Peyer's patch (tissue), 4 donors: ENCODE measurements at regions not wholly inside any gene's neighbourhood (a gene's known extent, or its start where the extent isn't known, plus 50 kb on each side); places are given as distances from the start of the nearest gene placed in this dataset.

Experiments
- DNase-seq, 3 donors: peaks; one replicate each; pipeline ENCODE4 v3.0.0-alpha.2; 2017 to 2019
- H3K27ac ChIP-seq, 4 donors: fragments of 200-600 bp; sonication (generic); one replicate each; pipeline ENCODE4 v1.5.1; 2016 to 2019
- H3K27me3 ChIP-seq, 2 donors: fragments of 200-600 bp; sonication (generic); one replicate each; pipeline ENCODE4 v1.5.1; 2019
- H3K36me3 ChIP-seq, 3 donors: fragments of 200-600 bp; sonication (generic); one replicate each; pipeline ENCODE4 v1.5.1; 2016 to 2019
- H3K4me1 ChIP-seq, 4 donors: fragments of 200-600 bp; sonication (generic); one replicate each; pipeline ENCODE4 v1.5.1; 2016 to 2019
- H3K4me3 ChIP-seq, 4 donors: fragments of 200-600 bp; sonication (generic); 1 replicate in 3 of 4; 2 replicates in 1 of 4; pipeline ENCODE4 v1.5.1; 2016 to 2019; ENCODE audit warnings: mild to moderate bottlenecking in 1 of 4
- H3K9me3 ChIP-seq, 4 donors: fragments of 200-600 bp; sonication (generic); one replicate each; pipeline ENCODE4 v1.5.1; 2016 to 2019; ENCODE audit warnings: mild to moderate bottlenecking in 1 of 4
- POLR2A ChIP-seq, 2 donors: fragments of 450-650 bp; IDR thresholded peaks; one replicate each; pipeline ENCODE4 v1.5.1; 2017; ENCODE audit warnings: antibody characterized with exemption in 2 of 2, mild to moderate bottlenecking in 2 of 2, moderate library complexity in 2 of 2
- TF ChIP-seq, protein P1 (sequence below), 6 experiments: fragments of 450-650 bp in 4 of 6; fragments of 200-600 bp in 2 of 6; sonication (generic) in 1 of 6; IDR thresholded peaks; one replicate each; pipeline ENCODE4 v1.5.1; 2017 to 2019; ENCODE audit warnings: antibody characterized with exemption in 6 of 6, mild to moderate bottlenecking in 3 of 6, moderate library complexity in 1 of 6

DNA sequence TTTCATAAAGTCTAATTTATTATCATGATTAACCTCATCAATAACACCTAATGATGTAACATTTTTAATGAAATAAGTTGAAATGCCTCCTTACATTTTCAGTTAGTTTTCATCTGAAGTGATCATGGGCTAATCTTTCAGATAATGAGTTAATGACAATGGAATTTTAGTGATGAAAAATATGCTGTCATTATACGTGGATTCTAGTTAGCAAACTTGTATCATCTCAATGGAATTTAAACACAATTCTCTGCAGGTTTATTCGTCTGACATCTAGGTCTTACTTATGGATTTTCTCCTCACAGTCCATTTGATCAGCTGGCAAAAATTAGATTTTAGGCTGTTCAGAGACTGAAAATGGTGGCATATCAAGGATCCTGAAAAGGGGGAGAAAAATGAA lies 885.0 kb downstream of the SLC4A3 start:
- TF ChIP-seq, protein P1, sequence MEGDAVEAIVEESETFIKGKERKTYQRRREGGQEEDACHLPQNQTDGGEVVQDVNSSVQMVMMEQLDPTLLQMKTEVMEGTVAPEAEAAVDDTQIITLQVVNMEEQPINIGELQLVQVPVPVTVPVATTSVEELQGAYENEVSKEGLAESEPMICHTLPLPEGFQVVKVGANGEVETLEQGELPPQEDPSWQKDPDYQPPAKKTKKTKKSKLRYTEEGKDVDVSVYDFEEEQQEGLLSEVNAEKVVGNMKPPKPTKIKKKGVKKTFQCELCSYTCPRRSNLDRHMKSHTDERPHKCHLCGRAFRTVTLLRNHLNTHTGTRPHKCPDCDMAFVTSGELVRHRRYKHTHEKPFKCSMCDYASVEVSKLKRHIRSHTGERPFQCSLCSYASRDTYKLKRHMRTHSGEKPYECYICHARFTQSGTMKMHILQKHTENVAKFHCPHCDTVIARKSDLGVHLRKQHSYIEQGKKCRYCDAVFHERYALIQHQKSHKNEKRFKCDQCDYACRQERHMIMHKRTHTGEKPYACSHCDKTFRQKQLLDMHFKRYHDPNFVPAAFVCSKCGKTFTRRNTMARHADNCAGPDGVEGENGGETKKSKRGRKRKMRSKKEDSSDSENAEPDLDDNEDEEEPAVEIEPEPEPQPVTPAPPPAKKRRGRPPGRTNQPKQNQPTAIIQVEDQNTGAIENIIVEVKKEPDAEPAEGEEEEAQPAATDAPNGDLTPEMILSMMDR (IDR thresholded peaks at IDR 0.05): no peak
- TF ChIP-seq POLR2A (IDR thresholded peaks at IDR 0.05): no peak
- DNase-seq: no peak
- H3K4me1 ChIP-seq: no peaks in the 10 kb centered on the region
- no peaks in the 10 kb centered on the region for H3K27me3 ChIP-seq
- no peak overlapping the region for H3K27ac ChIP-seq
- H3K36me3 ChIP-seq: no peaks in the 10 kb centered on the region
- no peak overlapping the region for H3K4me3 ChIP-seq
- H3K9me3 ChIP-seq: no peaks in the 10 kb centered on the region

DNA sequence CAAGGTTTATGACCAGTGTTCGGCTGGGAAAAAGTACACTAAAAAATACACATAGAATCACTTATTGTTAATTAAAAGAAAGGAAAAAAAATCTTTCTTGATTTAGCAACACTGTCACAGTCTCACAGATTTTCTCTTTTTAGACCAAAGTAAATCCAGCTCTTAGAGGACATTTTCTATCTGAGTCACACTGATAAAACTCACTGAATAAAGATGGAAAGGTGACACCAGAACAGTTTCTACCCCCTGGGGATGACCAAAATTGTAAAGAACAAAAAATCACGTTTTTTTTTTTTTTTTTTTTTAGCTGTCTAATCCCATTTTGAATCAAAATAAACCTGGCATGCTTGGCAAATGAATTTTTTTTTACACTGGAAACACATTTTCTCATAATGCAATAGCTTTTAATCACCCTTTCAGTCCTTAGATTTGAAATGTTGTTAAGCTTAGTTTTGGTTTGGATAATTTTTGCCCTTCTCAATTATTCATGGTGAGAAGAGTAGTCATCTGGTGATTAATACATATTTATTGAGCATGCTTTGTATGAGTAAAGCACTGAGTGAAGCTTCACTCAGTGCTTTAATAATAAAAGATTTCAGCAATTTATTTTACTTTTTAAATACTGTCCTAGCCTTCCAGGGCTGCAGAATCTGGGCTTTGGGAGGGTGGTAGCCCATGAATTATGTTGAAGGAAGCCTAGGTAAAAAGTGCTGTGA lies 886.3 kb downstream of the SLC4A3 start:
- Histone ChIP-seq H3K27me3 (no peaks in the 10 kb centered on the region), H3K27ac (no peak overlapping the region), H3K4me3 (no peak overlapping the region), H3K36me3 (no peaks in the 10 kb centered on the region), H3K9me3 (no peaks in the 10 kb centered on the region), H3K4me1 (no peaks in the 10 kb centered on the region)
- no peak for DNase-seq
- no peak for TF ChIP-seq POLR2A (IDR thresholded peaks at IDR 0.05)

GRCh38 chr2:220521551-220521950 lies 894.1 kb downstream of the SLC4A3 start:
- Histone ChIP-seq H3K36me3 (no peaks in the 10 kb centered on the region), H3K27me3 (no peaks in the 10 kb centered on the region), H3K27ac (no peak overlapping the region), H3K4me3 (no peak overlapping the region), H3K4me1 (no peaks in the 10 kb centered on the region), H3K9me3 (no peaks in the 10 kb centered on the region)
- DNase-seq: no peak
- TF ChIP-seq, protein P1 (IDR thresholded peaks at IDR 0.05): no peak
- TF ChIP-seq POLR2A (IDR thresholded peaks at IDR 0.05): no peak

- Histone ChIP-seq H3K27me3 (no peaks in the 10 kb centered on the region), H3K27ac (no peak overlapping the region), H3K36me3 (no peaks in the 10 kb centered on the region), H3K4me1 (no peaks in the 10 kb centered on the region), H3K4me3 (no peak overlapping the region), H3K9me3 (no peaks in the 10 kb centered on the region)
- TF ChIP-seq, protein P1 (IDR thresholded peaks at IDR 0.05): no peak
- TF ChIP-seq POLR2A (IDR thresholded peaks at IDR 0.05): no peak
- DNase-seq: no peak
Measured at GRCh38 chr2:220528180-220528675, 900.8 kb downstream of the SLC4A3 start.

- DNase-seq: no peak
- H3K4me1 ChIP-seq: no peaks in the 10 kb centered on the region
- no peak overlapping the region for H3K27ac ChIP-seq
- no peak overlapping the region for H3K4me3 ChIP-seq
- H3K36me3 ChIP-seq: no peaks in the 10 kb centered on the region
- TF ChIP-seq POLR2A (IDR thresholded peaks at IDR 0.05): no peak
- TF ChIP-seq, protein P1 (IDR thresholded peaks at IDR 0.05): no peak
- no peaks in the 10 kb centered on the region for H3K27me3 ChIP-seq
- H3K9me3 ChIP-seq: no peaks in the 10 kb centered on the region
Measured at GRCh38 chr2:220531216-220531615, 903.8 kb downstream of the SLC4A3 start.

GRCh38 chr2:220533485-220533884 lies 906.1 kb downstream of the SLC4A3 start:
- no peak for DNase-seq
- TF ChIP-seq, protein P1 (IDR thresholded peaks at IDR 0.05): no peak
- TF ChIP-seq POLR2A (IDR thresholded peaks at IDR 0.05): no peak
- Histone ChIP-seq H3K36me3 (no peaks in the 10 kb centered on the region), H3K9me3 (no peaks in the 10 kb centered on the region), H3K4me3 (no peak overlapping the region), H3K27me3 (no peaks in the 10 kb centered on the region), H3K27ac (no peak overlapping the region), H3K4me1 (no peaks in the 10 kb centered on the region)
